Activated CD4-positive, alpha-beta T cell treated with anti-CD3 and anti-CD28 coated beads, Interleukin-2, amount 50 U/mL, for 1 hour (primary cell): ENCODE measurements at regions not wholly inside any gene's neighbourhood (a gene's known extent, or its start where the extent isn't known, plus 50 kb on each side); places are given as distances from the start of the nearest gene placed in this dataset.

Experiments
- DNase-seq: peaks from one replicate; pipeline ENCODE4 v3.0.0-alpha.2; 2020

DNA sequence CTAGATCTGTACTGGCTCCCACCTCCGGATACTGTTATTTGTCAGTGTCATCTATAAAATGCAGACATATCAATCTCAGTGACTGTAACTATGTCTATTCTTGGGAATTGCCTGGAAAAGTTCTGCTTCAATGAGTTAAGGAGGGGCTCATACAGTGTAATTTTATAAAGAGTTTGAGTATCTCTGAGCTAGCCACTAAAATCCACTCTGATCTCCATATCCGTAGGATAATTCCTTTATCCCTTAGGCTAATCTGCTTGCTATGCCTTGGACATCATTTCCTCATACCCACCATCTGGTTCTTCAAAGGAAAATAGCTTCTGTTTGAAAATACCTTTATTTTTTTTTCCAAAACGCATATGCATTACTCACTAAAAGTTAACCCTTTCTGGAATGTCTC is 863.2 kb downstream of the SUCLG1 start:
- DNase-seq: no peak

DNA sequence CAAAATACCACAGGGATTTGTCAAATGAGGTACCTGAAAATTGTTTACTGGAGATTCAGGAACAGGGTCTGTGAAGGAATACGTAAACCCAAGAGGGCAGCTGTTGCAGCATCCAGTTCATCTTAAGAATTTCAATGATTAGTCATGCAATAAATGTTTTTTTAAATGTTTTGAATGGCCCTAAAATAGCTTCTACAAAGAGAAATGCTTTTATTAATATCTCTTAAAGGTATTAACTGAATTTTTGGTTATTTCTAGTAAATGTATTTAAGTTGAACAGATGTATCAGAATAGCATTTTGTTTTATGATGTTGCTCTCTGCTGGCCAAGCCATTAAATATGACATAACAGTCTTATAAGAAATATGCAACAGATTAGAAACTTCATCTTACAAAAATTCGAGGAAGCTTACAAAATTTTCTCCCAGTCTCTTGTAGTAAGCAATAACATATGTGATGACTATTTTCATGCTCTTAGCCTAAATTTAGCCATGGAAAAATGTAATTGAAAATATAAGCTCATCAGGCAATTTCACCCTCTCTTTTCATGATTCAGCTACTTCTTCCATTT is 863.9 kb downstream of the SUCLG1 start:
- DNase-seq: no peak

DNA sequence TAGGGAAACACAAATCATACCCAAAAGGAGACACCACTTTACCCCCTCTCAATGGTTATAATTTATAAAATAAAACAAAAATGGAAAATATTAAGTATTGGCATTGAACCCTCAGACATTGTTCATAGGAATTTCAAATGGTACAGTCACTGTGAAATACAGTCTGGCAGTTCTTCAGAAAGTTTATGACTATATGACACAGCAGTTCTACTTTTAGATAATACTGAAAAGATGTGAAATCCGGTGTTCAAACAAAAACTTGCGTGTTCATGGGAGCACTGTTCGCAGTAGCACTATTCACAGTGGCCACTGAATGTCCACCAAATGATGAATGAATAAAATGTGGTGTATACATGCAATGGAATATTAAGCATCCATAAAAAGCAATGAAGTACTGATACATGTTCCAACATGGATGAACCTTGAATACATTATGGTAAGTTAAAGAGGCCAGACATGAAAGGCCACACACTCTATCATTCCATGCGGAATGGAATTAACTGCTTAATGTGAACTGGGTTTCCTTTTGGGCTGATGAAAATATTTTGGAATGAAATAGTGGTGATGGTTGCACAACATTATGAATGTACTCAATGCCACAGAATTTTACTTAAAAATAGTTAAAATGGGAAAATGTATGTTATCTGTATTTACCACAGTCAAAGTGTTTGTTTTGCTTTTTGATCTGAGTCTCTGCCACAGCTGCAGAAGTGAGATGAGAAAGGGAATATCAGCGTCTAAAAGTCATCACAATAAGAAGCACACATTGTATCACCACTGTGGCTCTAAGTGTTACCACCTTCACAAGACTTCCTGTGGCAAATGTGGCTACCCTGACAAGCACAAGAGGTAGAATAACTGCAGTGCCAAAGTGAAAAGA is 864.6 kb downstream of the SUCLG1 start:
- no peak for DNase-seq

DNA sequence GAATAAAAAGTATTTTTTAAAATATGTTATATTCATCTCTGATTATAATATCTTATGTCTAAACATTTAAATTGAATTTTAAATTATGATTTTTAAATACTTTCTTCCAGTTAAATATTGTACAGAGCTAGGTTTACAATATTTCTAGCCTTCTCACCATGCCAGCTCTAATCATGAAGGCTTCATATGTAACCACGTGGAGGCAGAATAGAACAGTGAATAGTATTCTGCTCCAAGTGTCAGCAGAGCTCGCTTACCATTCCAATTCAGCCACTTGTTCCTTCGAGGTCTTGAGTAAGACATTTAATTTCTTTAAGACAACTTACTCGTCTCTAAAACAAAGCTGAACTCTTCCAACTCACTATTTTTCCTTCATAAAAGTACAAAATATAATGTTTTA is 871.8 kb downstream of the SUCLG1 start:
- no peak for DNase-seq

DNA sequence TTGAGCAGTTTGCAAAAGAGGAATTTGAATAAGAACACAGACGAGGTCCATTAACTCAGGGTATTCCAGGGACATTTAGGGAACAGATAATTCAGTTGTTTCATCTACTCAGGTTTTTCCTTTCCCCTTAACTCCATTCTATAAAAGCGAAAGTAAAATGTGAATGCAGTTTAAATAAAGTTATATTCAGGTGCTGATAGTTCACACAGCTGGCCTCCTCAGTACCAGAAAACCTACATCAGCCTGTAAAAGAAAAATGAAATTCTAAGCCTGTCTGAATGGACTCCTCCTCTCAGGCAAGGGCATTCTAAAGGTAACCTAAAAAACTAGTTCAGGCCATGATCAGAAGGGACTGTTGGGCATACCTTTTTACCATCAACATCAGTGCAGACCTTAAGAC is 873.8 kb downstream of the SUCLG1 start:
- DNase-seq: no peak

DNA sequence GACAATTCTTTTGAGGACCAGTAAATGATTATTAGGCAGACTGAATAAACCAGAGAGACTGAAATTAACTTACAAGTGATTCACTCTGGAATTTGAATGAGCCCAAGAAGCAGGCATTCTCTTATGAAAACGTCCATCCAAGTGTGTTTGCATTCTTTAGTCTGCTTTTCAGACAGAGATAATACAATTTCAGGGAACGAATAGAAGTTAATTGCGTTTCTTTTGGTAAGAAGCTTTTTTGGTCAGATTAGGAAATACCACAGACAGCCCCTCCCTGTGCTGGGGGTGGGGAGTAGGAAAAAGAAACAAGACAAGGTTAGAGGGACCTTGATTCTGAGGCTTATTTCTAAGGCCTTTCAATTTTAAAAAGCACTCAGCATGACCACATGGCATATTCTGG is 874.4 kb downstream of the SUCLG1 start:
- no peak for DNase-seq

DNA sequence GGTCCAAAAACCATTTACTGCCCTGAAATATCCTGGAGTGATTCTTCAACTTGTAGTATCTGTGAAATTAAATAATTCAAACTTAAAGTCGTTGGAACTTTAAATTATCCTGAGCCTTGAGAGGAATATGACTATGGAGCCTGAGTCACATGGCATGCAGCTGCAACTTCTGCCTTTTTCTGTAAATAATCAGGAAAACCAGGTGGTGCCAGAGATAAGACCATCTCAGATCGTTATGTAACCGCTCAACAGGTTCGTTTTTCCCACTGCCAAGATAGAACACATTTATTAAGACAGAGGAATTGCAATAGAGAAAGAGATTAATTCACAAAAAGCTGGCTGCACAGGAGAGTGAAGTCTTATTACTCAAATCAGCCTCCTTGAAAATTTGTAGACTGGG is 876.5 kb downstream of the SUCLG1 start:
- DNase-seq: no peak

DNA sequence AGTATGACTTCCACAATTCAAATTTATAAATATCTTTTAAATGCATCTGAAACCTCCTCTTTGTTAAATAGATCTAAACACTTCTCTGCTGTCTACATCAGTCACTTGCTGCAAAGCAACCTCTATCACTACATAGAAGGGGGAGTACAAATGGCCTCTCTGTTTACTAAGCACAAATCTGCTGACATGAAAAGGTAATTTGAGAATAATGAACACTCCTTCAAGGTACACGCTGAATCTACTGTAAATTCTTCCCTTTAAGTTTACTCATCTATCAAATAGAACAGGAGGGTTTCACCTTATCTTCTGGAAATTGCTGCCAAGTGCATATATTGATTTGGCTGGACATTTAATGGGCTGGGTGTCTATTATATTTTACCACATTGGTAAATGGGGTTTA is 879.6 kb downstream of the SUCLG1 start:
- no peak for DNase-seq

DNA sequence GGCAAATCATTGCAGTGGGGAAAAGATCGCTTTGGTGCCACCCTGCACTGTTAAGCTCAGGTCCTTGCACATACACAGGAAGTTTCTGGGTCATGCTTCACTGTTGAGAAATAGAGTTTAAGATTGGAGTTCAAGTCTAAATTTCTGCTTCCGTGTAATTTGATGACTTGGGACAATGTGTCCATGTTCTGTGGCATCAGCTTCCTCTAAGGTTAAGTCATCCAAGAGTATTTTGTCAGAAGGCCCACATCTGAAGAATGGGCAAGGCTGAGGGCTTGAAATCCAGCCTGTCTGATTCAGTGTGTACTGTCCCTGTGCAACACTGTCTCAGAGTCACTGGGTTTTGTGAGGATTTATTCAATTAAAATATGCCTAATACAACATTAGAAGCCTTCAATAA is 880.7 kb downstream of the SUCLG1 start:
- DNase-seq: no peak

DNA sequence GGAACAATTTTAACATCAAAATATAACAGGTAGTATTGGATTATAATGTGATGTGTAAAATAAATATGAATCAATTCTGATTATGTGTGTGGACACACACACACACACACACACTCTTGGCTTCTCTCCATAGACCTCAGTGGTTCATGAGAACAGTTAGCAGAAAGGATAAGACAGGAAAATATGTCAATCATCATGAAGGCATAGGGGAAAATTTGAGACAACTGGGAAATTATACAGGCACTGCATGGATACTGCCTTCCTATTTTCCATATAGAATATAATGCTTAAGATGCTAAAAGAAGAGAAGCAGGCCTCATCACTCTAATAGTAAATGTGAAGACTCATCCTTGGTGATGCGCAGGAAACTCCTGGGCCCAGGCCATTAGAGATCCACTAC is 884.5 kb downstream of the SUCLG1 start:
- no peak for DNase-seq

DNA sequence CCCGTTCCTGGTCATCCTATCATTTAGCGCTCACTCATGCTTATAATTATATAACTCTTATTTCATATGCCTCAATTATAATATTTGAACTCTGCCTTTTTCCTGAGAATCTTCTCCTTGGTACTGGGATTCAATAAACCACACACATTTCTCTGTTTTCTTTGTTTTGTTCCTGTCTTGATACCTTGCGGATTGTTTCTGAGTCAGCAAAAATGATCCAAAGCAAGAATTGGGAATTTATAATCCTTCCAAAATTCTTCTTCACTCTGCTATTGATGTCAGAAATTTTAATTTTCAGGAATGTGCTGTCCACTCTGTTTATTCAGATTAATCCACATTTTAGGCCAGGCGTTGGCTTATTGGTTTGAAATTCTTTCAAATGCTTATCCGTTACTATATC is 886.0 kb downstream of the SUCLG1 start:
- no peak for DNase-seq

DNA sequence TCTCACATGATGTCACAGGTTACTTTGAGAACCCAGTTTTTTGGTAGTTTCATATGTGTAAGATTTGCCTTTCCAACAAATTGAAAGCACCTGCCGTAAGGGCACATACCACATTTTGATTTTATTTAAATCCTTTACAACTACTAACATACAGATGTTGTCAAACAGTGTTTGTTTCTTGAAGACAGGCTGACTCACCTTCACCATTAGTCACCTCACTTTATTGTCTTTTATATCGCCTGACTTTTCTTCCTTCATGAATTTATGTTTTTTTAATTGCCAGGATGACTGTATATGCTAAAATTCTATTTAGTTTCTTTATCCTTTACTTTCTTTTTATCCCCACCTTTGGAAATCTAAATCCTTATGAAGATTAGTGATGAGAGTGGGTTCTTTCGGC is 886.7 kb downstream of the SUCLG1 start:
- DNase-seq: no peak

DNA sequence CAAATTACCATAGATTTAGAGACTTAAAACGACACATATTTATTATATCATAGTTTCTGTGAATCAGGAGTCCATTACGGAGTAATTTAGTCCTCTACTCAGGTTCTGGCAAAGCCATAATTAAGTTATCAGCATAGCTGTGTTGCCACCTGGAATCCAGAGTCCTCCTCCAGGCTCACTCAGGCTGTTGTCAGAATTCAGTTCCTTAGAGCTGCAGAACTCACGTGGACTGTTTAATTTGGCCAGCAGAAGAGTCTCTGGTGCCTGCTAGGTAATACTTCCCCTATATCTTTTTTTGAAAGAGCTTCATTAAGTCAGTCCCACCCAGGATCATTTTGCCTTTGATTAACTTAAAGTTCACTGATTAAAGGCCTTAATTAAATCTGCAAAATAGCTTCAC is 891.5 kb downstream of the SUCLG1 start:
- no peak for DNase-seq

DNA sequence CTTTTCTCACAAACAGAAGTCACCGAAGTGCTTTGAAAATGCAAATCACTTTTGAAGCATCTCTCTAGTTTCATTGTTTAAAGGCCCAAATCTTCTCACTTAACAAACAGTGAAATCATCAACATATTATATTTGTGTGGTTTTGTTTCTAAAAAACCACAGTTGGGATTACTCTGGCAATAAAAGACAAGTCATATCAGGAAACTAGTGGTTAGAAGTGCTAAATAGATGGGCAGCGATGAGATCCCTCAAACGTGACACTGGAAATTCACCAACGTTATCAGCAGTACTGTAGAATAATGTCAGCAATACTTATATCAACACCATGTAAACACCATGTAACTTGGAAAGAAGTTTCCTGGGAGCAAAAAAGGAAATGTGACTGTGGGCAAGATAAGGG is 893.5 kb downstream of the SUCLG1 start:
- DNase-seq: no peak

DNA sequence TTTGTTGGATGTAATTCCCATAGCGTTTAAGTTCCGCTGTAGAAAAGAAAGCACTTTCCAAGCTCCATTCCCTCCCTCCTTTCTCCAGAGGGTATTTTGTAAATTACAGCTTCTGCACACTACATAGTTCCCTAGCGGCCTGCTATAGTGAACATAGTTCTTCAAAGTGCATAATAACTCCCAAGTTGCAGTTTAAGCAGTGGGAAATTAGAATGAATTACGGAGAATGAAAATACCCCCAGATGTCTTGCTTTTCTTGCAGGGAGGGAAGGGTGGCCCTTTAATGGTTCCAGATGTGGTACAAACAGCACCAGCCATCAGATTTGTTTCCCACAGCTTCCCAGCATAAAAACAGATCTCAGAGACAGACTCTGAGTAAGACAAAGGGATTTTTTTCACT is 893.9 kb downstream of the SUCLG1 start:
- DNase-seq: no peak

DNA sequence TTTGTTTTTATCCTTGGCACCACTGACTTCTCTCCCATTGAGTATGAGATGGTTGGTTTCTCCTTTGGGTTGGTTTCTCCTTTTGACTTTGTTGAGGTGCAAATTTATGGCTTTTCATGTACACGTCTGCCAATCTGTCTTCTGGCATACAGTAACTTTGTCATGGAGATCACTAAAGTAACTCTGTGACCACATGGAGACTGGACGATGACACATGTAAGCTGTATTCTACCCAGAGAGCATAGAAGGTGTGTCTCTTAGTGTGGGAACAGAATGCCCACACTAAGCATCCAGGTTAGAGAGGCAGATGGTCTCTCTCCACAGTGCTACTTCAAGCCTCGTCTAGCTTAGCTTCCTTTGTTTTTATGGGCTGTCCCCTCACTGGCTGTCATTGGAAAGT is 897.5 kb downstream of the SUCLG1 start:
- DNase-seq: no peak

DNA sequence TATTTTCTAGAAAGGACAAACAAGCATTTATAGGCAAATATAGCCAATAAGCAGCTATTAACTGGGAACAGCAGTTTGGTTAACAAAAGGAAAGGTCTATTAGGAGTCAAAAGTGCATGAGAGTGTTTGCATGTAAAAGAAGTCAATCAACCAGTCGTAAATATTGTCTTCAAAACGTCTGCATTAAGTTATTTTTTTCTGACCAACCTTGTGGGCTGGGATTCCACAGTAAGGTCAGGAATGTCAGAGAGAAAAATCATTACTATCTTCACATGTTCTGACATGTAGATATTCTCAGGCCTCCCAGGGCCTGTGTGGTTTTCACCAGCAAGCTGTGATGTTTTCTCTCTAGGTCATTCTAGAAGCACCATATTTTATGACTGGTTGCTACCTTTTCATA is 922.5 kb downstream of the SUCLG1 start:
- no peak for DNase-seq

DNA sequence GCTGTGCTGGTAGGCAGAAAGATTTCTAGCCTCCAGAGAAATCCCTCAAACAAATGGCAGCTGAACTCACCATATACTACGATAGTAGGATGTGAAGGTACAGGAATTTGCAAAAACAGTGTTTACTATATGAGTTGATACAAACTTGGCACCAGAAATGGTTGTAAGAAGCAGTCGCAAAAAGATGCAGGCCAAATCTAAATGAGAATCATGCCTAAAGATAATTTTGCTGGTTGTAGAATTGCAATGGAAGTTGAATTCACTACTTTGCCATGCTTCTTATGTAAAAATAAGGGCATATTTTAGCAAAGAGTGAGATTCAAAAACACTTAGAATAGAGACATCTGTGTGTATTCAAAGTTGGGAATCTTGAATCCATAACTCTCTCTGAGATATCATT is 924.7 kb downstream of the SUCLG1 start:
- DNase-seq: no peak

DNA sequence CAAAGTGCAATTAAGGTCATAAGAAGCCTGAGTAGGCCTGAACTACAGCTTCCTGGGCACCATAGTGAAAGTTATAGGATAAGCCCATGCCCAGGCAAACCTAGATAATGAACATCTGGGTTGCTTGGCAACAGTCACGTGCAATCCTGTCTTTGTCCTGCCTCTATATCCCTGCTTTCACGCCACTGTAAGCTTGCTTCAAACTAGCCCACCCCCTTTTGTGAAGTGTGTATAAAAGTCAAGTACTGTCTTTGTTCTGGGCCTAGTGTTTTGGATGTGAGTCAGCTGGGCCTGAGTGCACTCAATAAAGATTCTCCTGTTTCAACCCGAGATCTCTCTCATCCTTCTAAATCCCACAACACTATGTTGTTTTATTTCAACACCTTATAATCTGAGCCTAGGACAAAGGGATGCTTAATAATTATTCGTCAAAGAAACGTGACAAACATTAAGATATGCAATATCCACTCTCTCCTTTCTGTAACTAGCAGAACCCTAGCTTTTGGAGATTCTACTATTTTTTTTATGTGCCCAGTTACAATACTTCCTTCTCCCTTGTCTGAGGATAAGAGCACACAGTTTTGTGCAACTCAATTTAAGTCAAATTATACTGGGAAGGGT is 927.8 kb downstream of the SUCLG1 start:
- DNase-seq: no peak

DNA sequence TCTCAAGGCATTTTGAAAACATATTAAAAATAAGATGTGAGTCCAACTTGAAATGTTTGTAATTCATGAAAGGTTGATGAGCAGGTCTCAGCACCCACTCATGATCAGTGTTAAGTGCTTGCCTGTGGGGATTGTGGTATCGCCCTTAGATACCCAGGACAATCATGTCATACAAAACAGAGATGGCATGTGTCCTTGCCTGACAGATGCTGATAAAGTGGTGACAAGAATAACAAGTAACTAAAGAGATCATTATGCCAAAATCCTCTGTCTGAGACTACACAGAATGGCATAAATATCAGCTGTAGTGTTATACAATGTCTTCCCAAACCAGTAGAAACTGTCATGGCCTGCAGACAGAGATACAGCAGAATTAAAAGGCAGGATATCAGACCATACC is 930.3 kb downstream of the SUCLG1 start:
- DNase-seq: no peak

DNA sequence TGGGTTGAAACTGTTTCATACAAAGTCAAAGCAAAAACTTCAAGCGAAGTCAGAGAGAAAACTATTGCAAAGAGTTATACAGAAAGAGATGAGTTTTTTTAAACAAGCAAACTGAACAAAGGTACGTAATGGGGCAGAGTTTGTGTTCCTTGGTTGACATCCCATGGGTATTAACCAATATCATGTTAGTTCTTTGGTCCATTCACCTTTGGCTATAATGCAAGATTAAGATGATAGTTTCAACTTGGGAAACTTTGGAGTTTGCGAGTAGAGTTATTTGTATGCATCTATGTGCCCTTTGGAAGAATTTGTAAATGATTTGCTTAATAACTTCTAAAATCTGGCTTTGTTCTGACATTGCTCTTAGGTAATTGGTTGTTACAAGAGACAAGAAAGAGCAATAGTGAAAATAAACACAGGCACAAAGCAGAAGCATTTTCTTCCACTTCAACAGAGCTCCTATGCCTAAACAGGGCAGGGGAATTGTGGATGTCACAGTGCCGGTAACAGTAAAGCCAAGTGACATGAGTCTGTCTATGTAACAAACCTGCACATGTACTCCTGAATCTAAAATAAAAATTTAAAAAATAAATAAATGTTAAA is 936.1 kb downstream of the SUCLG1 start:
- no peak for DNase-seq

DNA sequence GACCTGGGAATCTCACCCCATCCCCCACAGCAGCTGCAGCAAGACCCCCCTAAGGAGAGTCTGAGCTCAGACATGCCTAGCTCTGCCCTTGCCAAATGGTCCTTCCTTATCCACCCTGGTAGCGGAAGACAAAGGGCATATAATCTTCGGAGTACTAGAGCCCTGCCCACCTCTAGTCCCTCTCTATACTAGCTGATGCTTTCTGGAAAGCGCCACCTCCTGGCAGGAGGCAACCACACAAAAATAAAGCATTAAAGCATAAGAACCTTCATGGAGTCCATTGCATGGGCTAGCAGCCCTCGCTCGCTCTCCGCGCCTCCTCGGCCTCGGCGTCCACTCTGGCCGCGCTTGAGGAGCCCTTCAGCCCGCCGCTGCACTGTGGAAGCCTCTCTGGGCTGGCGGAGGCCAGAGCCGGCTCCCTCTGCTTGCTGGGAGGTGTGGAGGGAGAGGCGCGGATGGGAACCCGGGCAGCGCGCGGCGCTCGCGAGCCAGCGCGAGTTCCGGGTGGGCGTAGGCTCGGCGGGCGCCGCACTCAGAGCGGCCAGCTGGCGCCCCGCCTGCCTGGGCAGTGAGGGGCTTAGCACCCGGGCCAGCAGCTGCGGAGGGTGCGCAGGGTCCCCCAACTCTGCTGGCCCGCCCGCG is 941.2 kb downstream of the SUCLG1 start:
- no peak for DNase-seq

DNA sequence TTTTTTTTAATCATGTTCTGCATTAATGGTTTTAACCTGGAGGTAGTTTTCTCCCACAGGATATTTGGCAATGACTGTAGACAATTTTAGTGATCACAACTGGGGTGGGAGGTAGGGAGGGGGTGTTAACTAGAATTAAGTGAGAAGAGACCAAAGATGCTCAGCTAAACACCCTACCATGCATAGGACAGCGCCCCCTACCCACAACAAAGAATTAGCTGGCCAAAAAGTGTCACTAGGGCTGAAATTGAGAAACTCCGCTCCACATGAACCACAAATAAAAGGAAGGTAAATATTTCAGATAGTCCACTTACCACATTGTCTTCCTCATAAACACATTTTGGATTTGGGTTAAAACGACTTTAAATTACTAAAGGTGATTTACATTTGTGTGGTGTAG is 942.6 kb downstream of the SUCLG1 start:
- no peak for DNase-seq

DNA sequence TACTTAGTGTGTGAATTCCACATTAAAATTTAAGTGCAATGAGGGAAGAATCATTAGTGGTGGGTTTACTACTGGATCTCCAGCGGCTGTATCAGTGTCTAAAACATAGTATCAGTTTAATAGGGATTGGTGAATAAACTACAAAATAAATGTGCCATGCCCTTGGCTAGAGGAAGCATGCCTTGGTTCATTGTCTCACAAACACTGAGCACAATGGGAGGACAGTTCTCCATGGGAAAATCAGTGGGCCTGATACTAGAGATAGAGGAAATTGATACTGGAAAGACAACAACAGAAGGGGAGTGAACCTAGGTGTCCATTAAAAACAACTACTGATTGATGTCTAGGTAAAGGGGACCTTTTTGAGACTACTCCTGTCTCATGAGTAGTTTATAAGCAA is 971.6 kb downstream of the SUCLG1 start:
- no peak for DNase-seq
